ENCODE measurements at regions not wholly inside any gene's neighbourhood (a gene's known extent, or its start where the extent isn't known, plus 50 kb on each side); places are given as distances from the start of the nearest gene placed in this dataset.
A peak's percentile ranks its signal among the peaks of the same experiment; 100 is the strongest.

- no peak for DNase-seq (ENCODE audit: low read depth)
Measured at GRCh38 chr6:43847741-43848630, 78.0 kb downstream of the VEGFA start.

DNA sequence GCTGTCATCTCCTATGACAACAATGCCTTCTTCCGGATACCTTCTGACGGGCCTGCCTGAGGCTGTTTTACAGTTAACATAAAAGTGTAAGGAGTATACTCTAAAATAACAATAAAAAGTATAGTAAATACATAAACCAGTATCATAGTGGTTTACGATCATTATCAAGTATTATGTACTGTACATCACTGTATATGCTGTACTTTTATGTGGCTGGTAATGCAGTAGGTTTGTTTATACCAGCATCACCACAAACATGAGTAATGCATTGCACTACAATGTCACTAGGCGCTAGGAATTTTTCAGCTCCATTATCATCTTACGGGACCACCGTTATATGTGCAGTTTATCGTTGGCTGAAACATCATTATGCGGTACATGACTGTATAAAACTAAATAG lies 76.5 kb downstream of the VEGFA start:
- DNase-seq (ENCODE audit: low read depth), result no peak

- DNase-seq (ENCODE audit: low read depth), result no peak
Measured at GRCh38 chr6:43845646-43846045, 75.6 kb downstream of the VEGFA start.

GRCh38 chr6:43843669-43844171 lies 73.7 kb downstream of the VEGFA start:
- no peak for DNase-seq (ENCODE audit: low read depth)

- DNase-seq (ENCODE audit: low read depth), result no peak
Measured at GRCh38 chr6:43843097-43843645, 73.2 kb downstream of the VEGFA start.

GRCh38 chr6:43842231-43842794 lies 72.3 kb downstream of the VEGFA start:
- no peak for DNase-seq (ENCODE audit: low read depth)

DNA sequence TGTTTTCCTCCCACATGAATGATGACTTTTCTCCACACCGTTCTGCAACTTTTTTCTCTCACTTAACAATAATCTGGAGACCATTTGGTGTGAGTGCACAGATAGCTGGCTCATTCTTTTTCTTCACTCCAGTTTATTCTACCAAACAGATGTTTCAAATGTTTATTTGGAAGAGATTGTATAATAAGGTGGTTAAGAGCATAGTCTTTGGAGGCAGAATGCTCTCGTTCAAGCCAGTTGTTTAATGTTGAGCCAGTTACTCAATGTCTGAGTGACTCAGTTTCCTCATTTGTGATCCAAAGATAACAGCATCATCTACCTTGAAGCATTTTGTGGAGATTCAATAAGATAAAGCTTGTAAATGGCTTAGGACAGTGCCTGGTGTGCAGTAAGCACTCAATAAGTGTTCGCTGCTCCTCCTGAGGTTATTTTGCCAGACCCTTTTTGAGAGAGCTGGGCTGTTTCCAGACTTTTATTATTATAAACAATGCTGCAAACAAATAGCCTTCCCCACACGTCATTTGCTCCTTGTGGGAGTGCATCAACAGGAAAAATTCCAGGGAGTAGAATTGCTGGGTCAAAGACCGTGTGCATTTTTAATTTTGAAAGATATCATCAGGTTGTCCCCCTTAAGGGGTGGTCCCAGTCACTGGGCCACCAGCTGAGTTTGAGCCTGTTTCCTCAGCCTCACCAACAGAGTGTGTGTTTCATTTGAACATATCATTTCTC lies 70.6 kb downstream of the VEGFA start:
- DNase-seq (ENCODE audit: low read depth), result no peak

DNA sequence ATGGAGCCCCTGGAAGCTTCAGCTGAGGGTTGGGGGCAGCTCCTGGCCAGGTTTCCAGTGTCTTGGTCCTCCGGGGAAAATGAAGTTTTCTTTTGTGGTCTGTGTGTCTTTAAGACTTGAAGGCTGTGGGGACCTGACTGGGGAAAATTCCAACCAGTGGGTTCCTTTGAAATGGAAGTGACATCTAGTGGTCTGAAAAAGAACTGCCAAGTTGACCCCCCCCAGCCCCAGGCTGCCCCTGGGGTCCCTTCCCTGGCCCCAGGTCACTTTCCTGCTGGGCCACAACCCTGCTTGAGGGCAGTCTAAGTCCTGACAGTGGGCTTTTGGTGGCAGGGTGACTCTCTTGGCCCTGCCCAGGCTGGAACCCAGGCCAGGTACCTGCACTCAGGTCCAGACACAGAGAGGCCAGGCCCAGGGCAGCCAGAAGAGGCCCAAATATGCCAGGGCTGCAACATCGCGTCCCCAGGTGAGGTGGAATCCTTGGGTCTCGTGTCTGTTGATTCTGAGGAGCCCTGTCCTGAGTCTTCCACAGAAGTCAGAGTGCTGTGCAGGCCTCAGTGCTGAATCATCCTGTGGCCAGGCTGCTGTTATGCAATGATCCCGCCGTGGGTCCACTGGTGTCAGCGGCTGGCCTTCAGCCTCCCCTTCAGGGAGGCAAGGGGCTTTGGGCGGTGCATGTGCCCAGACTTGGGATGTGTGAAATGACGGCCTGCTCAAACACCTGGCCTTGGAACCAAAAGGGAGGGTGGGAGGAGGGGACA lies 68.4 kb downstream of the VEGFA start:
- DNase-seq (ENCODE audit: low read depth), result no peak

- DNase-seq (ENCODE audit: low read depth), result no peak
Measured at GRCh38 chr6:43837507-43837906, 67.5 kb downstream of the VEGFA start.

DNA sequence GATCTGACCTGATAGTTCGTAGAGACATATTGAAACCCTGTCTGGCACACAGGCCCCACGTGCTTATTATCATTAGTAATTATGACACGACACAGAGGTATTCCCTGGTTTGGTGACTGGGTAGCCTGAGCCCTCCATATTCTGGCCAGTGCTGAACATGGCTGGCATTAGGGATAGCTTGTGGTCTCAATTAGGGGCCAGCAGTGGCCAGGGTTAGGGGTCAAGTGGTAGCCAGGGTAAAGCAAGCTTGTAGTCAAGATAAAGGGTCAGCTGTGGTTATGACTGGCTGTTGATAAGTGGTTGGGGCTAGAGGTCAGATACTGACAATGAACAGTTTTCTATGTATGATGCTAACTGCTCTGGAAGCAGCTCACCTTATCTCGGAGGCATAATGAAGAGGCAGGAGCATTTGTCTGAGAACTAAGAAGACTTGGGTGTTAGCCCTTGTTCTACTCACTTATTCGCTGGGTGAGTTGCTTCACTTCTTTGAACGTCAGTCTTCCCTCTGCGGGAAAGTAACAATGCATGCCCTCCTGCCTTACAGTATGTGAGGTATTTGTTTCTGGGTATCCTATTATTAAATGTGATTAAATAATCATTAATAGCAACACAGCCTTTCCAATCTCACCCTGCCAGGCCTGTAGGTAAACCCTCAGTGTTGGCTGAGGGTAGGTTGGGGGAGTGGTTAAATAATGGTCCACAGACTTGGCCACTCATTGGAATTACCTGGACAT lies 66.7 kb downstream of the VEGFA start:
- peak; percentile 68 for DNase-seq (ENCODE audit: low read depth)
